H9 (cell line): ENCODE measurements at regions not wholly inside any gene's neighbourhood (a gene's known extent, or its start where the extent isn't known, plus 50 kb on each side); places are given as distances from the start of the nearest gene placed in this dataset.

Experiments used
- DNase-seq: peaks from one replicate; pipeline ENCODE4 v3.0.0-alpha.2; 2017
- H2AFZ ChIP-seq: one replicate; pipeline ENCODE4 v1.6.1; 2013; ENCODE audit warnings: mild to moderate bottlenecking, low read length, control low read depth, moderate library complexity
- H2AK5ac ChIP-seq: 2 replicates; pipeline ENCODE4 v1.6.1; 2013; ENCODE audit warnings: low read length, control low read depth, mixed read lengths; ENCODE audit not compliant: insufficient read length
- H2BK120ac ChIP-seq: one replicate; pipeline ENCODE4 v1.6.1; 2013; ENCODE audit warnings: low read depth, mild to moderate bottlenecking, low read length, control low read depth, inconsistent platforms; ENCODE audit not compliant: poor library complexity, severe bottlenecking
- H2BK12ac ChIP-seq: 2 replicates; pipeline ENCODE4 v1.6.1; 2013; ENCODE audit warnings: low read length, control low read depth, mixed read lengths, low read depth; ENCODE audit not compliant: insufficient read length
- H2BK15ac ChIP-seq: 2 replicates; pipeline ENCODE4 v1.6.1; 2013; ENCODE audit warnings: low read depth, low read length, control low read depth
- H2BK20ac ChIP-seq: one replicate; pipeline ENCODE4 v1.6.1; 2013; ENCODE audit warnings: low read depth, mild to moderate bottlenecking, low read length, control low read depth, inconsistent platforms; ENCODE audit not compliant: poor library complexity, severe bottlenecking
- H2BK5ac ChIP-seq: 2 replicates; pipeline ENCODE4 v1.6.1; 2013; ENCODE audit warnings: low read length, control low read depth, mixed read lengths; ENCODE audit not compliant: insufficient read length
- H3K14ac ChIP-seq: 2 replicates; pipeline ENCODE4 v1.6.1; 2013; ENCODE audit warnings: low read length, control low read depth; ENCODE audit not compliant: insufficient read depth
- H3K18ac ChIP-seq: 2 replicates; pipeline ENCODE4 v1.6.1; 2013; ENCODE audit warnings: low read depth, mild to moderate bottlenecking, mixed read lengths, low read length, control low read depth; ENCODE audit not compliant: insufficient read length
- H3K23ac ChIP-seq: 2 replicates; pipeline ENCODE4 v1.6.1; 2013; ENCODE audit warnings: low read length, control low read depth, mixed read lengths, low read depth; ENCODE audit not compliant: insufficient read length
- H3K23me2 ChIP-seq: 2 replicates; pipeline ENCODE4 v1.6.1; 2013; ENCODE audit warnings: low read depth, mild to moderate bottlenecking, mixed read lengths, low read length, control low read depth; ENCODE audit not compliant: insufficient read length, poor library complexity, severe bottlenecking
- H3K27ac ChIP-seq: 2 replicates; pipeline ENCODE4 v1.5.1; 2013; ENCODE audit warnings: low read length, control low read depth, mixed read lengths, low read depth; ENCODE audit not compliant: insufficient read length
- H3K27me3 ChIP-seq: 2 replicates; pipeline ENCODE4 v1.6.1; 2013; ENCODE audit warnings: low read length, control low read depth, inconsistent platforms; ENCODE audit not compliant: insufficient read depth
- H3K4ac ChIP-seq: 2 replicates; pipeline ENCODE4 v1.6.1; 2013; ENCODE audit warnings: low read depth, mild to moderate bottlenecking, control low read depth, inconsistent platforms, low read length, moderate library complexity
- H3K4me1 ChIP-seq: 2 replicates; pipeline ENCODE4 v1.6.1; 2013; ENCODE audit warnings: low read length, control low read depth, inconsistent platforms; ENCODE audit not compliant: insufficient read depth
- H3K4me2 ChIP-seq: 2 replicates; pipeline ENCODE4 v1.6.1; 2013; ENCODE audit warnings: low read length, control low read depth, mixed read lengths; ENCODE audit not compliant: insufficient read length, insufficient read depth
- H3K56ac ChIP-seq: 2 replicates; pipeline ENCODE4 v1.6.1; 2013; ENCODE audit warnings: low read depth, mild to moderate bottlenecking, mixed read lengths, low read length, control low read depth; ENCODE audit not compliant: insufficient read length
- H3K79me1 ChIP-seq: 2 replicates; pipeline ENCODE4 v1.6.1; 2013; ENCODE audit warnings: low read depth, mild to moderate bottlenecking, moderate library complexity, low read length, control low read depth, inconsistent platforms; ENCODE audit not compliant: insufficient read depth, poor library complexity, severe bottlenecking
- H3K79me2 ChIP-seq: 2 replicates; pipeline ENCODE4 v1.6.1; 2013; ENCODE audit warnings: low read length, control low read depth, inconsistent platforms; ENCODE audit not compliant: insufficient read depth
- H3K9ac ChIP-seq: 2 replicates; pipeline ENCODE4 v1.6.1; 2013; ENCODE audit warnings: low read length, control low read depth, mixed read lengths; ENCODE audit not compliant: insufficient read length; ENCODE audit errors: extremely low read depth
- H3K9me3 ChIP-seq: one replicate; pipeline ENCODE4 v1.6.1; 2013; ENCODE audit warnings: low read depth, low read length, inconsistent platforms; ENCODE audit not compliant: control insufficient read depth
- H3T11ph ChIP-seq: one replicate; pipeline ENCODE4 v1.6.1; 2013; ENCODE audit warnings: mild to moderate bottlenecking, low read length, control low read depth, inconsistent platforms
- H4K20me1 ChIP-seq: one replicate; pipeline ENCODE4 v1.6.1; 2013; ENCODE audit not compliant: control insufficient read depth, insufficient read length, insufficient read depth
- H4K5ac ChIP-seq: 2 replicates; pipeline ENCODE4 v1.6.1; 2013; ENCODE audit warnings: low read depth, mild to moderate bottlenecking, mixed read lengths, low read length, control low read depth; ENCODE audit not compliant: insufficient read length
- H4K8ac ChIP-seq: replicated peaks from 2 replicates; pipeline ENCODE4 v1.6.1; 2013; ENCODE audit warnings: low read length, control low read depth, mixed read lengths, low read depth; ENCODE audit not compliant: insufficient read length
- H4K91ac ChIP-seq: 2 replicates; pipeline ENCODE4 v1.6.1; 2013; ENCODE audit warnings: low read depth, mild to moderate bottlenecking, moderate library complexity, mixed read lengths, low read length, control low read depth; ENCODE audit not compliant: insufficient read length
- H3K27ac Mint-ChIP-seq, 3 experiments: 2 replicates in 2 of 3; 3 replicates in 1 of 3; pipeline ENCODE4 v1.8.0; 2020 to 2021; ENCODE audit warnings: mixed read lengths in 3 of 3, mild to moderate bottlenecking in 1 of 3, moderate library complexity in 1 of 3
- H3K27me3 Mint-ChIP-seq: 2 replicates; pipeline ENCODE4 v1.8.0; 2021; ENCODE audit warnings: low read depth, mild to moderate bottlenecking, moderate library complexity, mixed read lengths
- H3K36me3 Mint-ChIP-seq, 3 experiments: 2 replicates in 2 of 3; 3 replicates in 1 of 3; pipeline ENCODE4 v1.8.0; 2020 to 2021; ENCODE audit warnings: low read depth in 3 of 3, mixed read lengths in 3 of 3; ENCODE audit not compliant: insufficient read depth in 1 of 3
- H3K4me1 Mint-ChIP-seq, 2 experiments: 2 replicates each; pipeline ENCODE4 v1.8.0; 2020; ENCODE audit warnings: mixed read lengths in 2 of 2
- H3K4me3 Mint-ChIP-seq, 2 experiments: 2 replicates in 1 of 2; 3 replicates in 1 of 2; pipeline ENCODE4 v1.8.0; 2020 to 2021; ENCODE audit warnings: mild to moderate bottlenecking in 2 of 2, mixed read lengths in 2 of 2, moderate library complexity in 1 of 2
- H3K9me3 Mint-ChIP-seq, 2 experiments: 2 replicates in 1 of 2; 3 replicates in 1 of 2; pipeline ENCODE4 v1.8.0; 2020; ENCODE audit warnings: mild to moderate bottlenecking in 2 of 2, mixed read lengths in 2 of 2, moderate library complexity in 1 of 2
- WGBS: extraction: QIAGEN DNeasy Blood & Tissue Kit; methylation state at CpG from one replicate; pipeline ENCODE4 v1.1.7; 2013; ENCODE audit warnings: missing lambda C conversion rate, low lambda C conversion rate, mixed read lengths; ENCODE audit not compliant: insufficient read length; ENCODE audit errors: extremely low coverage; 5-methylcytosine and 5-hydroxymethylcytosine counted together
- TF ChIP-seq, protein P1 (sequence below): fragments of 200-600 bp; sonication (generic); conservative IDR thresholded peaks from 3 replicates; pipeline ENCODE4 v1.8.0; 2021; ENCODE audit warnings: antibody characterized with exemption, mild to moderate bottlenecking

DNA sequence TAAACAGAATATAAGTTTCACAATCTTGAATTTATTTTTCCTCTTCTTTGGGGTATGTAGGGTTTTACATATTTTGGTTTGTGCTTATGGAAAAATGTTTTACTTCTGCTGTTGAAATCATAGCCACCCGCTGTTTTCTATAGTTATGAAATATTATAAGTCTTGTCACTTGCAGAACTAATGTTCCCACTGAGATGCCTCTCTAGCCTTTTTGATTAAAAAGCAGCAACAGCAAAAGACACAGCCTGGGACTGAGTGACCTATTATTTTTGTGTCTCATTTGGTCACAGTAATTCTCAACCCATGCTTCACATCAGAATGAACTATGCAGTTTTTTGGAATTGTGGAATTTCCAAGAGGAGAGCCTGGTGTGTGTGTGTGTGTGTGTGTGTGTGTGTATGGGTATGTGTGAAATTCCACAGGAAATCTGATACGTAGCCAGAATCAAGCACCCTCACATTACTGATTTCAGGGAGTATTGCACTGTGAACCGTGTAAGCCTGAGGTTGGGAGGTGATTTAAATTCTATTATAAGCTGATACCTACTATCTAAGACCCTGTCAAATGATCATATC, 55.7 kb upstream of the FRMD6 start:
- Mint-ChIP-seq H3K9me3 (no peaks in the 10 kb centered on the region), H3K4me3 (no peak overlapping the region), H3K27ac (no peak overlapping the region; a peak in 1 of 7 replicates), H3K36me3 (no peaks in the 10 kb centered on the region), H3K27me3 (no peaks in the 10 kb centered on the region), H3K4me1 (peaks cover 9 to 14% of the 10 kb centered on the region in 2 experiments)
- H2BK15ac ChIP-seq, result no peak overlapping the region
- no peak overlapping the region for H4K8ac ChIP-seq
- H3K9me3 ChIP-seq, result no peaks in the 10 kb centered on the region
- H3K4me2 ChIP-seq, result no peak overlapping the region
- H2BK120ac ChIP-seq, result no peak overlapping the region
- H3K4ac ChIP-seq, result no peak overlapping the region
- no peak overlapping the region for H3T11ph ChIP-seq
- no peak overlapping the region for H2AK5ac ChIP-seq
- no peak overlapping the region for H3K18ac ChIP-seq
- no peak overlapping the region for H2BK12ac ChIP-seq
- no peak overlapping the region for H3K27ac ChIP-seq
- no peak overlapping the region for H4K91ac ChIP-seq
- H2AFZ ChIP-seq, result no peak overlapping the region
- no peak overlapping the region for H2BK5ac ChIP-seq
- no peaks in the 10 kb centered on the region for H3K23me2 ChIP-seq
- H3K23ac ChIP-seq, result no peak overlapping the region
- no peaks in the 10 kb centered on the region for H3K4me1 ChIP-seq
- H4K20me1 ChIP-seq, result no peaks in the 10 kb centered on the region
- DNase-seq, result no peak
- H4K5ac ChIP-seq, result no peak overlapping the region
- no peak overlapping the region for H3K9ac ChIP-seq
- H3K79me1 ChIP-seq, result no peaks in the 10 kb centered on the region
- no CpG with 5 or more reads among the region's 3 CpGs for WGBS
- no peak overlapping the region for H3K14ac ChIP-seq
- H3K27me3 ChIP-seq, result no peaks in the 10 kb centered on the region
- H3K56ac ChIP-seq, result no peak overlapping the region
- no peaks in the 10 kb centered on the region for H3K79me2 ChIP-seq
- TF ChIP-seq, protein P1, sequence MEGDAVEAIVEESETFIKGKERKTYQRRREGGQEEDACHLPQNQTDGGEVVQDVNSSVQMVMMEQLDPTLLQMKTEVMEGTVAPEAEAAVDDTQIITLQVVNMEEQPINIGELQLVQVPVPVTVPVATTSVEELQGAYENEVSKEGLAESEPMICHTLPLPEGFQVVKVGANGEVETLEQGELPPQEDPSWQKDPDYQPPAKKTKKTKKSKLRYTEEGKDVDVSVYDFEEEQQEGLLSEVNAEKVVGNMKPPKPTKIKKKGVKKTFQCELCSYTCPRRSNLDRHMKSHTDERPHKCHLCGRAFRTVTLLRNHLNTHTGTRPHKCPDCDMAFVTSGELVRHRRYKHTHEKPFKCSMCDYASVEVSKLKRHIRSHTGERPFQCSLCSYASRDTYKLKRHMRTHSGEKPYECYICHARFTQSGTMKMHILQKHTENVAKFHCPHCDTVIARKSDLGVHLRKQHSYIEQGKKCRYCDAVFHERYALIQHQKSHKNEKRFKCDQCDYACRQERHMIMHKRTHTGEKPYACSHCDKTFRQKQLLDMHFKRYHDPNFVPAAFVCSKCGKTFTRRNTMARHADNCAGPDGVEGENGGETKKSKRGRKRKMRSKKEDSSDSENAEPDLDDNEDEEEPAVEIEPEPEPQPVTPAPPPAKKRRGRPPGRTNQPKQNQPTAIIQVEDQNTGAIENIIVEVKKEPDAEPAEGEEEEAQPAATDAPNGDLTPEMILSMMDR, result no peak
- H2BK20ac ChIP-seq, result no peak overlapping the region
